GM18868 (cell line): ENCODE measurements at regions not wholly inside any gene's neighbourhood (a gene's known extent, or its start where the extent isn't known, plus 50 kb on each side); places are given as distances from the start of the nearest gene placed in this dataset.

ENCODE experiments used
- ATAC-seq: cut with Tn5 transposase; IDR thresholded peaks from one replicate; pipeline ENCODE4 v1.9.1; 2021; ENCODE audit warnings: mild to moderate bottlenecking, moderate library complexity; ENCODE audit not compliant: unreplicated experiment

DNA sequence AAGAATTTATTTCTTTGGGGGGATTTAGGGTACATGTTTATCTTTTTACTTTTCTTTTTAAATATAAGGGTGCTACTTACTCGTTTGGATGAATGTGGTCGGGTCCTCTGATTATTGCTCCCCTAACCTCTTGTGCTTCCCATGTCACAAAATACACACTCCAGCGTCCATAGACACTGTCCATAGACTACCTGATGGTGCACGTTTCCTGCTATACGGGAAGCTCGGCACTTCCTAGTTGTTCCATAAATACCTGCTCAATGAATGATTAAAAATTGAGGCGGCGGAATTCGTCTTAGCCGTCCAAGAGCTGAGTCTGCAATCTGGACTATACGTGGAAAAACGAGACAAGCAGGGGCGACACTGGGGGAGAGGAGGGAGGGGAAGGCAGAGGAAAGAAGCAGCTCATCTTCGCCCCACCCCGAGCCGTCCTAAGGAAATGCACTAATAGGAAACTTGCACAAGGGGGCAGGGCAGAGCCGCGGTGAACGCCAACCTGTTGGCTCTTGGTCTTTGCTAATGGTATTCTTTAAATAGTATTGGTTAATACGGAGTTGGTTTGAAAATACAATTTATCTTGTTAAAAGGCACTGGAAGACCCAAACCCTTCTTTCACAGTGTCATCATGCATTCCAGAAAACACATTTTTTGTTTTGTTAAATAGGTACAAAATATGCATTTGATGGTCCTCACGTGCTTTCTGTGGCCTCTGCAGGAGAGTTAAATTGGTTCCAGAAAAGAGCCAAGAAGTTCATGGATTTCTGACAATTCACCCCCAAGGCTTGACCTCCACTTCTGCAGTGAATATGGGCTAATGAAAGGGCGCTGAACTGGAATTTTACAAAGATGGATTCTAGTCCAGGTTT lies 73.0 kb upstream of the KCTD1 start:
- ATAC-seq, result peak; percentile 99

DNA sequence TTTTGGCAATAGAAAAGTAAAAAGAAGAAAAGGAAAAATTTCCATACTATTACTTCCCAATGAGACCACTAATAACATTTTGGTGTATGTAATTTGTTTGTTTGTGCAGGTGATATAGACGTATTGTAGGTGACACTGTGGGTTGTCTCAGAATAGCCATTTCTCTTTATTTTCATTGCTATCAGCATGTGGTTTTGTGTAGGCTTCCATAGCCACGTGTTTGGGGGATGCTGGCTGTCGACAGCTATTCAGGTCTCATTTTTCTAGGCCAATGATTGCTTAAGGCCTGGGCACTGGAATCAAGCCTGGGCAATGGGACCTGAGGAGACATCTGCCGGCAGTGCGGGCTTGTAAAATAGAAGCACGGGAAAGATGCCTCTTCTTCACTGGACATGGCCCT lies 71.0 kb upstream of the KCTD1 start:
- ATAC-seq, result no peak

DNA sequence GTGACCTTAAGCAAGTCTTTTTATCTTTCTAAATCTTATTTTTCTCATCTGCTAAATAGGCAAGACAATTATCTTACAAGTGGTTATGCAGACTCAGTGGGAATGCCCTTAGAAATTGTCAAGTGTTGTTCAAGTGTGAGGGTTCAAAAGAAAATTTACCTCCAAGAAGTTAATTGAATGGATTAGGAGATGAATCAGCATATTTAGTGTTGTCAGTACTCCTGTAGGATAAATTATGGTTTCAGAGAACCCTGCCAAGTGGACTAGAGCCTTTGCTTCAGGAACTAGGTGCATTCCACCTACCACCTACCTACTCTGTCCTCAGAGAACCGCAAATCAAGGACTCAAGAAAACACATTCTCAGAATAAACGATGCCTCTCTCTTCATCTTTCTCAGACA lies 69.8 kb upstream of the KCTD1 start:
- ATAC-seq, result no peak

DNA sequence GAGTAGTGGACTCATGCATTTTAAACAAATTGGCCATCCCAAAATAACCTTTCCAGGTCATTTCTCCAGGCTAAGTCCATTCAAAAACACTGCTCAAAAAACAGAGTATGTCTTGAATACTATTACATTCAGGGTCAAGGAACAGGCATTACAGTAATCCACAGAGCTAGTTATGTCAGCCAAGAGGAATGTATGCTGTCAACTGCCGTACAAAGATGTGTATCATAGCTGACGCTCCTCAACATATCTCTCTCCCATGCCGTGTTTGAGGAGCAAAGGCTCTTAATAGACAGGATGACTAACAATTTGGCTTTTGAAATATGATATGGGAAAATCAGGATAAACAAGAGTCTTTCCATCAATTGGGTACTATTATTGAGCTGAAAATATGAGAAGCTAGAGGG lies 68.8 kb upstream of the KCTD1 start:
- ATAC-seq, result no peak

DNA sequence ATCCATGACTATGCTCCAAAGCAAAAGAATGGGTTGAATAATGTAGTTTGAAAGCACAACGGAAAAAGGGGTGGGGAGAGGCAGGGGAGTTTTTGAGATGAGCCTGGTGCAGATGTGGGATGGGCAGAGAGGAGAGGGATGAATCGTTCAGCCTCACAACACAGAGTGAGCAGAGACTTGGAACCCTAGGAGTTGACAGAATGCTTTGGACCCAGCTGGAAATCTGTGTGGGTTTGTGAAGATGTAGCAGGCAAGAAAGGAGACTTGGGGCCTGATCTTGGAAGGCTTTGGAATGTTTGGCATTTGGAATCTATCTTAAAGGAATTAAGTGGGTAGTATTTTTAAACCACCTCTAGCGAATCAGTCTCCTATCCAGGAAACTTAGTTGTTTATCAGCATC lies 66.0 kb upstream of the KCTD1 start:
- no peak for ATAC-seq
